GM18870 (cell line): ENCODE measurements at regions not wholly inside any gene's neighbourhood (a gene's known extent, or its start where the extent isn't known, plus 50 kb on each side); places are given as distances from the start of the nearest gene placed in this dataset.
"Not testable (repeated sequence)": the region's sequence is repeated elsewhere in the genome, so short reads cannot be mapped to it uniquely, and the experiment has no call there.

ENCODE experiments used
- ATAC-seq: cut with Tn5 transposase; IDR thresholded peaks from one replicate; pipeline ENCODE4 v1.9.1; 2021; ENCODE audit warnings: moderate library complexity; ENCODE audit not compliant: unreplicated experiment

DNA sequence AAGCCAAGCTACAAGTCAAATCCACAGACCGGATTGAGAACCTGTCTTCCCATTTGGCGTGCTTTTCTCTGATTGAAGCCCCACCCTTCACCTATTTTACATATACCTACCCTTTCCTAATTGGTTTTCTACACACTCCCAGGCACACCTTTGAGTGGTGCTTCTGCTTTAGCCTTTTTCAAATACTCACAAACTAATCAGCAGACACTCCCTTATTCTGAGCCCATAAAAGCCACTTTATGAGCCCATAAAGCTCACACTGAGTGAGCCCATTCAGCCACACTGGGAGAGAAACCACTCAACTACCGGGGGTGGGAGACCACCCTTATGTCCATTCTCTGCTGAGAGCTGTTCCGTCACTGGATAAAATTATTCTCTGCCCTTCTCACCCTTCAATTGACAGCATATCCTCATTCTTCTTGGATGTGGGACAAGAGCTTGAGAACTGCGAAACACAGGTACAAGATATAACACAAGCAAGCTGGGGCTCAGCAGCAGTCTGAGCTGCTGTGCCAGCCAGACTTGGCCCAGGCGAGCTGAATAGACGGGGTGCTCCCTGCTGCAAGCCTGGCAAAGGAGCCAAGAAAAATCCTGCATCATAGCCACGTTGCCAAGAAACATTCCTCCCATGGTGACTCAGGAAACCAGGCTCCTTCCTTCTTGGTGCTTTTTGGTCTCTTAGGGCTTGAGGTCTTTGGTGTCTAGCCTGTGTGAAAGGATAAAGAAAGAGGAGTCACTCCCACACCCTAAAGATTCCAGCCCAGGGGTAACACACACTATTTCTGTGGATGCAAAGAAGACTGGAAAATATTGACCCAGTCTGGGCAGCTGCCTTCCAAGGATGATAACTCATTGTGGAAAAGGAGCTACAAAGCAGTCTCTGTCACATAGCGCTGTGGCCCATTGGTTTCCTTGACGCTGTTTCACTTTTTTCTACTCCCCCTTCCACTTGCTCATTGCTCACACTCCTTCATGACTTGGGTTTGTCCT lies 609.7 kb downstream of the MCTP2 start:
- ATAC-seq: no peak

DNA sequence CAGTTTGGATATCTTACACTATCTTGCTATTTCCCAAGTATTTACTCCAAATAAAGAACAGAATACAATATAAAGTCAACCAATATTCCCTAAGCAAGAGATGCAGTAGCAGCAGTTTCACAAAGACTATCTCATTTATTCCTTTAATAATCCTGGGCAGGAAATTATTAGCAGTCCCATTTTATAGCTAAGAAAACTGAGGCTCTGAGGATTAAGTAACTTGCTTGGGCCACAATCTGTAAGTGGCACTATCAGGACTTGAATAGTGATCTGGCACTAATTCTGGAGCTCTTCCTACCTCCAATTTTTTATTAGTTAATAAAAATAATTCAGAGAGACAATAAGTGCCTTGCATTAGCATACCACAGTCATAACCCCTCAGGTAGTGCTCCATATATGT lies 611.7 kb downstream of the MCTP2 start:
- ATAC-seq: no peak

GRCh38 chr15:94844198-94844537 lies 612.8 kb downstream of the MCTP2 start:
- ATAC-seq: no peak

GRCh38 chr15:94844538-94845389 lies 613.4 kb downstream of the MCTP2 start:
- ATAC-seq: no peak

DNA sequence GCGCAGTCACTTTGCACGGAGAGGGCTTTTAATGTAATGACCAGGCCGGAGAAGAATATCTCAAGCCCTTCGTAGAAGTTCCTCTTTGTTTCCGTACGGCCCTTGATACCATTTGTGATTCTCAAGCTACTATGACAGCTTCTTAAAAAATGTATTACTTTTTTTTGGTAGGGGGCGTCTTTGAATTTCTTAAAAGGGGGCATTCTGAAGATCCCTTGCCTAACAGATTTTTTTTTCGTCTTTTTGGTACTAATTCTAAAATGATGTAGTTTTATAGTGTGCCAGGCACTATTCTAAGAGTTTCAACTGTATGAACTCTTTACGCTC lies 614.0 kb downstream of the MCTP2 start:
- no peak for ATAC-seq

GRCh38 chr15:94847325-94847724 lies 616.0 kb downstream of the MCTP2 start:
- no peak for ATAC-seq

- no peak for ATAC-seq
These were observed 616.7 kb downstream of the MCTP2 start for GRCh38 chr15:94848054-94848453.

DNA sequence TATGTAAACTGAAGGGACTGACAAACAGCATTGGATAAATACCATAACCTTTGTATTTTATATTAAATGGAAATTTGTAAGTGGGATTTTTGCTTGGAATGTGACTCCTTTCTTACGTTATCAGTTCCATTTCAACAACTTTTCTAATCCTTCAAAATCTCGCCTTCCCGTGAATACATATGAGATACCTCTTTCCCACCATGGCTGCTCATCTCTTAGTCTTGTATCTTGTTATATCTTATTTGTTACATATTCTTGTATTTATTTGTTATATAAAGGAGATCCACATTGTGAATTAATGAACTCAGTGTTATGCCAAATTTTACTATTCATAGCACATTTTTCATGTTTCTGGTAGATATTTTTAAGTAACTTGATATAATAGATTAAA lies 623.7 kb downstream of the MCTP2 start:
- no peak for ATAC-seq

- ATAC-seq: no peak
These were observed 624.3 kb downstream of the MCTP2 start for GRCh38 chr15:94855409-94856266.

- ATAC-seq: no peak
These were observed 625.0 kb downstream of the MCTP2 start for GRCh38 chr15:94856267-94856854.

- no peak for ATAC-seq
These were observed 626.1 kb downstream of the MCTP2 start for GRCh38 chr15:94857466-94857865.

DNA sequence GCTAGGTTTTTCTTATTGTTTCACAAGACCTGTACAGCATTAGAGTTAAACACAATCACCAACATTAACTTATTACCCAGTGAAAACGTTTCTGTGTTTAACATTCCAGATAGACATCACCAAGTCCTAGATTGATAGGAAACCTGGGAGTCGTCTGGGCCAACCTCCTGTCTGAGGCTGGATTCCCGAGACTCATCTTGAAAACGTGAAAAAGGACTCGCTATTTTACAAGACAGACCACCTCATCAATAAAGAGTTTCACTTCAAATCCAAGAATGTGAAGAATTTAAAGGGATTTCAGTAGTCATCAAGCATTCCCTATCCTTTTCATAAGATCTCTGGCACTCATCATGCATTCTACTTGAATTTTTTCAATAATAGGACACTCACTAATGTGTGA lies 626.6 kb downstream of the MCTP2 start:
- no peak for ATAC-seq

DNA sequence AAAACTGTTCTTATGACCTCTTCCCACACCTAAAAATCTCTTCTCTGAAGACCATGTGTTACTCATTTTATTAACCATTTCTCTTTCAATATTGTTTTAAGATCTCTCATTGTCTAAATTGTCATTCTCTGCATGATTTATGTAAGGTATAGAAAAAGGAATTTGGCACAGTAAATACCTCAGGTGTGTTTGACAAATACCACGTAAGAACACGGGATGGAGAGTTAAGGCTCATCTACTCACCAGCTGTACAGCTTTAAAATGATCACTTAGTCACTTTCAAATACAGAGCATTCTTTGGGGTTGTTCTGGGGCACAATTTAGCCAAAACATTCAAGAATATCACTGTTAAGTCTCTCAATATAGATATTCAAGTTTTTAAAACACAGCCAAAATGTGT lies 627.1 kb downstream of the MCTP2 start:
- no peak for ATAC-seq

GRCh38 chr15:94858920-94859319 lies 627.6 kb downstream of the MCTP2 start:
- no peak for ATAC-seq

GRCh38 chr15:94864600-94864999 lies 633.2 kb downstream of the MCTP2 start:
- ATAC-seq: no peak

- not testable (repeated sequence) for ATAC-seq
These were observed 636.9 kb downstream of the MCTP2 start for GRCh38 chr15:94868265-94868664.

- no peak for ATAC-seq
These were observed 644.2 kb downstream of the MCTP2 start for GRCh38 chr15:94875550-94875949.

GRCh38 chr15:94877833-94878232 lies 646.5 kb downstream of the MCTP2 start:
- ATAC-seq: no peak

- no peak for ATAC-seq
These were observed 650.8 kb downstream of the MCTP2 start for GRCh38 chr15:94882071-94882712.

DNA sequence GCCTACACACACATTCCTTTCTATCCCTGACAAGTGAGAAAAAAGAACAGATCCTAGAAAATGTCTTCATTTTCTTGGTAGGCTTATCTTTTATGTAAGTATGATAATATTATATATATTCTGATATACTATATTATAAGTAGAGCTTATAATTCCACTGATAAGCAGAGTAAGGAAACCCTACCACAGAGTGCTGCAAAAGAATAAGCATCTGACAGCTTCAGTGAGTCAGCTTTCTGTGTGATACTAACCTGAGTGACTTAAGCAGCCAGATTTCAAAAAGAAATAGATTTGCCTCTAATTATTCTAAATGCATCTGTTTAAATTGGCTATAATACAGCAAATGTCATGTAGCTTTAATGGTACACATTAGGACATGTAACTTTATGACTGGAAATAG lies 656.0 kb downstream of the MCTP2 start:
- no peak for ATAC-seq
